HG02642 (cell line): ENCODE measurements at regions not wholly inside any gene's neighbourhood (a gene's known extent, or its start where the extent isn't known, plus 50 kb on each side); places are given as distances from the start of the nearest gene placed in this dataset.

ENCODE experiments used
- ATAC-seq: cut with Tn5 transposase; IDR thresholded peaks from one replicate; pipeline ENCODE4 v1.9.1; 2021; ENCODE audit warnings: mild to moderate bottlenecking; ENCODE audit not compliant: unreplicated experiment, poor library complexity

DNA sequence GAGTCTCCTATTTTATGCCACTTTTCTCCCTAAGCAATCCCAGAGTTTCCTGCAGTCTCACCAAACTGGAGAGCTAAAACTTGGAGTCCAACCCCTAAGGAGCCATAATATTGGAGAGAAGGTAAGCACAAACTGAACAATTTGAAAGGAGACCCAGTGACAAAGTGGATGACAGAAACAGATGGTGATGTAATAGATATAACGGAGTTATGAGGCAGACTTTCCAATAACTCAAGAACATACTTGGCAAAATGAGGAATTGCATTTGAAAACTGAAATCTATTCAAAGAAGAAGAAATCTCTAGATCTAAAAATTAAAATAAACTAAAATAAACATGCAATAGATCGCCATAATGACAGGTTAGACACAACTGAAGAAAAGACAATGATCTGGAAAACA is 200.9 kb upstream of the MIR17HG start:
- no peak for ATAC-seq

DNA sequence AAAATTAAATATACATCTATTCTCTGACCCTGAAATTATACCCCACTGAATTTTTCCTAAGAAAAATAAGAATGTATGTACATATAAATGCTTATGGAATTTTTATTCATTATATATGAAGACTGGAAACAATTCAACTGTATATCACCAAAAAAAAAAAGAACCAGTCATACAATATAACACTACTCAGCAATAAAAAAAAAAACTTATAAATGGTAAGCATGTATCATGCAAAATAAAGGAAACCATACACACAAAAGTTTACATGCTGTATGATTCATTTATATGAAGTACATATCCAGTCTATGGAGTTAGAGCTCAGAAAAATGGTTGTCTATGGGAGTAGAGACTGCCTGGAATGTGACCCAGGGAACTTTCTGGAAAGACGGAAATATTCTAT is 199.4 kb upstream of the MIR17HG start:
- no peak for ATAC-seq

DNA sequence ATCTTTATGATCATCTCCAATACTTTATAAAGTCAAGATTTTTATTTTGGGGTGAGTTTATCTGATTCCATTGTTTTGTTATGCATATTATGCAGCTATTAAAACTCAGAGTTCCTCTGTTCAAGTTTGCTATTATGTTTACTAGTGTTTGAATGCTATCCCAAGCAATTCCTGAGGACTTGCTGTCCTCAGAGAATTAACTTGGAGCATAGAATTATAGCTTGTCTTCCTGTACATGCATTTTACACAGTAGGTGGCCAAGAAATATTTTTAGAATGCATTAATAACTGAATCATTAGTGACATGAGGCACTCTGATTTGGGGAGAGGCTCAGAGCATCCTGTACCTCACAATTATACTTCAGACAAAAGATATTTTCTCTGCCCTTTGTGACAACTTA is 195.6 kb upstream of the MIR17HG start:
- ATAC-seq, result no peak

DNA sequence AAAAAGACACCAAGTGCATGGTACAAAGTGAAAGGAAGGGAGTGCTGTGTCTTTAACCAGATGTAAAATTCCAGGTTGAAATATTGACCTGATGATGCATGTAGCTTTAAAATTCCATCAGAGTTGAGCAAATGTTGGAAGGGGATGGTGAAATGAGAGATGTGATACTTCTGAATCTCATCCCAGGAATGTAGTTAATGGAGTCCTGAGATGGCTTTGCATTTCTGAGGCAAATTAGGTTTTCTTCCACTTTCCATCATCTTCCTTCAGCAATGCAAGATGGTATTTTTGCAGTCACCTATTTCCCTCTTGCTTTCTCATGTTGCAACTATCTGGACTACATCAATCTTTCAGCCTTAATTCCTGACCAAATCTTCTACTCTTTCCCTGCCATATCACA is 194.1 kb upstream of the MIR17HG start:
- ATAC-seq, result no peak

DNA sequence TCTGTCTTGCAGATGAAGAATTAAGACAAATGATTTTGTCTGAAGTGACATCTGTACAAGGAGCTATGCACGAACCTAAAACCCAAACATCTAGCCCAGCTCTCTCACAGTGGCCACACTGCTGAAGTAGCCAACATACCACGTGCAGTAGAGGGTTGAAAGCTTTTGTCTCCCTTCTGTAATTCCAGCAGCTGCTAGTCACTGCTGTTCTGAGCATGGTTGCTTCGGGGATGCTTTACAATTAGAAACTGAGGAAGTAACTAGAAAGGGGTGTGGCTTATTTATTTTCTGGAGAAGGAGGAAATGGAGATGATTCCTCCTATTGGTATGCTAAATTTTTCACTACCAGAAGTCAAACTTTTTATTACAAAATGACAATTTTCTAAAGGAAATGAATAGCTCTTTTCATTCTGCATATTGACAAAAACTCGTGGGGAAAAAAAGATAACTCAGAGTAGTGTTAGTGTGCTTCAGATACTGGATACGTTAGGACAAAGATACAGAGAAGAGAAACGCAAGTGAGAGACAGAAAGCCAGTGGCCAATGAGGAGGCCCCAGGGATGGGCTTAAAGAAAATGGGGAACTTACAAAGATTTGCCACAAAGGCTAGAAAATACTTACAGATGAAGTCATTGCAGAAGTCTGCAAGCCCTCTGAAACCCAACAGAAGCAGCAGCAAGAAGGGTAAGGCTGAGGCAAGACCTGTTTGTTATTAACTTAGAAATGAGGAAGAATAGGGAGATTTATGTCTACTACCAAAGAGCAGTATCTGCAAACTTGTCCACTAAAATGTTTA is 192.7 kb upstream of the MIR17HG start:
- peak; percentile 90 for ATAC-seq

DNA sequence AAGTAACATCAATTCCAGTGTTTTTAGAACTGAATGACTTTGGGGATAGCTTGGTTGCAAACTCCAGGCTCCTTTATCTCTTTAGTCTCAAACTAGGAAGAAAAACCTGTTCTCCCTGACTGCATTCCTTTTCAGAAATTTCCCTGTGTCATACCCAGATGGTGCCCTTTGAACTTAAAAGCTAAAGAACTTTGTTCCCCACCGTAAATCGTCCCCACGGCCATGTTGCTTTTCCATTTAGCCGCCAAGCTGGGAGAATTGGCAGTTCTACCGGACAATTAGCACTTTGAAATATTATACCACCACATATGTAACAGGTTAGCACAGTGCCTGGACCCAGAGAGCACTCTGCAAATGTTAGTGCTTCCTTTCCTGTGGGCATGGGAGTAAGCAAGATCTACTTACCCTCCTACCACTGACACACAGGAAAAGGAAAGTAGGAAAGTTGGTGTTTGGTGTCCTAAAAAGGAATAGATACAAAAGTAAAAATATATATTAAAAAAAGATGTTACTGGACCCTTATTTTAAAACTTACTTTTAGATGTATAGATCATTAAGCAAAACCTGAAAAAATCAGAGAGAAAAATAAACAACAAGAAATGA is 191.9 kb upstream of the MIR17HG start:
- no peak for ATAC-seq

DNA sequence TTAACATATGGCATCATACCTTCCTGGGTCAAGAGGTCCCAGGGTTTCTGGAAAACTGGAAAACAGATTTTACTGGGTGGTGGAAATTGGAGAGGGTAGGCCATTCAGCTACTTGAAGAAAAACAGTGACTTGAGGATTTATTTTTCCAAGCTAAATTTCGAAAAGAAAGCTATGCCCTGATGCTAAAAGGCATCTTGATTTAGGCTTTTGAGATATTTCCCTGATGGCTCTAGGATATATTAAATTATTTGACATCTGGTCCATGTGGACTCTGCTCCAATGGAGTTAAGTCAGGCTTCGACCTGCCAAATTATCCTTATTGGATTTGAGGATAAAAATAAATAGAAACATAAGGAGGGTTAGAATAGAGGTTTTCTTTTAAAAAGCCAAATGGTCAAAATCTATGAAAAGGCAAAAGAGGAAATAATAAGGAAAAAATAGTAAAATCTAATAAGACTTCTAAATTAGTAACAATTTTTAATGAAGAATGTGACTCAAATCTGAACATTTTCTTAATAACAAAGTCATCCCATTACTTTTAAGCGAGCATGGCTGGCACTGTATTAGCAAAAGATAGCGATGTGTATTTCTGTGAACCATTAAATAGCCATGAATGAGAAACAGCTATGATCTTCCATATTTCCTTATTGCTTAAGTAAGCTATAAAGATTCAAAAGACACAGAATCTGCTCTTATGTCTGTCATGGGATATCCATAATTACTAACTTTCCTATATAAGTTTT is 190.0 kb upstream of the MIR17HG start:
- no peak for ATAC-seq

DNA sequence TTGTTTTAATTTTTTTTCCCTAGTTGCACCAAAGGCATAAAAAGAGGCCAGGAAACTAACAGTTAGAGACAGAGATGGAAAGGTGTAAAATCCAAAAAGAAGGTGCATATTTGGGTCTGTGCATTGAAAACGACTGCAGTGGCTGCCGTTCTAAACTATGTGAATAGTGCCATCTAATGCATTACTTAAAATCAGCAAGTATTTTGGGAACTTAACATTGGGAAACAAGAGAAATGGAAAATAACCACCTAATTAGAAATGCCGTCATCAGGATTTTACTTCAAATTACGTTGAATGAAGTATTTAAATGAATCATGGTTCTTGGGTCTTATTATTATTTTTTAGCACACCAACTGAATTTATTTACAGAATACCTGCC is 189.5 kb upstream of the MIR17HG start:
- ATAC-seq, result no peak

DNA sequence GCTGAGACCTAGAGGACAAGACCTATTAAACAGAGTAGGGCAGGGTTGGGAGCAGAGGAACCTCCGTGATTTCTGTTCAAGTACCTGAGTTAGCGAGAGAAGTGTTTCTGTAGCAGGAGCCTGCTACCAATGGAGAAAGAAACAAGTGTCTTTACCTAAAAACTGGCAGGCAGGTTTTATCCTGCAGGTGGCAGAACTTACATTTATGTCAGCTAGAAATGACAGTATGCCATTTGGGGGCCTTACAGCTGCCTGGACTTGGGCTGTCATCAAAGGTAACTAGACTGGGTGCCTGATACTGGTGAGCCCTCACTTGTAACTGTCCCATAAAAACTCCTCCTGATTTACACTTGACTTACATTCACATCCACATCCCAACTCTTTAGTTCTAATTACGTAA is 185.3 kb upstream of the MIR17HG start:
- ATAC-seq, result no peak

DNA sequence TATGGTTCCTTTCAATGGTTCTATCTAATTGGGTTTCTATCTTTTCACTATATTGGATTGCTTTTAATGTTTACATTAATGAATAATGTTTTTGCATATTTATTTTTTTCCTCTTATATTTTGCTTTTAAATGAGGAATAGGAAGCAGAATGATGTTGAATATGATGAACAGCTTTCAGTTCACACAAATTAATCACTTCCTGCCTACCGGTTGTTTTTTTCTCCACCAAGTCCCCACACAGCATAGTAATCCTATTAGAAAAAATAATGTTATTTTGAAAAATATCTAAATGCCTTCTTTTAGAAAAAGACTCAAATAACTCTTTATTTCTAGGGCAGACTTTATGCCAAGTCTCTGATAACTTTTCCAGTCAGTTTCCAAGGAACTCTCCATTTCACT is 184.9 kb upstream of the MIR17HG start:
- ATAC-seq, result no peak

DNA sequence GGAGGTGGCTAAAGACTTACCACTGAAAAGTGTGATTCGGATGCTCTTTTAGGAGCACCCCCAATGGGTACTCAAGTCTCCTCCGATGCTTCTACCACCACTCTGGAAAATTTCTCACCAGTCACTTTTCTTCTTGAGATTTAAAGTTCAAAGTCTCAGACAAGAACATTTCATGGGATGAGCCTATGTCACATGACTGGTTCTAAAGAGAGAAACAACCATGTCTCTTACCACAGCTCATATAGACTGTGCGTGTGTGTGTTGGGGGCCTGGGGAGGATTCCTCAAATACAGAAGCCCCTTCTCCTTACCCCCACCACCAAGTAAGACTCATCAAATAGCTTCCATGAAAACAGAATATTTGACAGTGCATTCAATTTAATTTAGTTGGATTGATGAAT is 181.7 kb upstream of the MIR17HG start:
- no peak for ATAC-seq

DNA sequence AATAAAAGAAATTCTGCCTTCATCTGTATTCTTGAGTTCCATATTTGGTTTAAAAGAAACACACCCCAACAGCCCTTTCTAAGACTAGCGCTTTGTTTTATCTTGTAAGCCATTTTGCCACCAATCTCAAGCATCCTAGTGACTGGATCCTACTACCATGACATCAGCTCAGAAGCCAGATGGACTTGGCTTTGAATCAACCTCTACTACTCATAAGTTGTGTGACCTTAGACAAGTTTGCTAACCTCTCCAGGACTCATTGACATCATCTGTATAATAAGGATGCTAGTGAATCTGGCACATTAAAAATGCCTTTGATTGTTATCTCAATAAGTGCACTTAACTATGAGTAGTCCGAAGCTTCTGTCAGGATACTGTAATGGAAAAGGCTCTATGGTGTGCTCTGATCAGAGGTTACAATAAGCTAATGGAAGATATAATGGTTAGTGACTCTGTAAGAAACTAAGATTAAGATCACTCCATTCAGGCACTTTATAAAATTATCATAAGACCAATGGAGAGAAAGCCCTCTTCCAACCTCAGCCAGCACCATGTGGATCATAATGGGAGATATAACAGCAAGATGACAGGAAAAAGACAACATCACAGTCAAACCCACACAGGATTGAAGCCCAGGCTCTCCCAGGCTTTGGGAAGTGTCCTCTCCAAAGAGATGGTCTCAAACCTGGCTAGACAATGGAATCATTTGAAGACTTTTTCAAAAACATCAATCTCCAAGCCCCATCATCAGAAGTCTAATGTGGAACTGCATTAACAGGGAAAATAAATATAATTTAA is 180.6 kb upstream of the MIR17HG start:
- ATAC-seq, result no peak

DNA sequence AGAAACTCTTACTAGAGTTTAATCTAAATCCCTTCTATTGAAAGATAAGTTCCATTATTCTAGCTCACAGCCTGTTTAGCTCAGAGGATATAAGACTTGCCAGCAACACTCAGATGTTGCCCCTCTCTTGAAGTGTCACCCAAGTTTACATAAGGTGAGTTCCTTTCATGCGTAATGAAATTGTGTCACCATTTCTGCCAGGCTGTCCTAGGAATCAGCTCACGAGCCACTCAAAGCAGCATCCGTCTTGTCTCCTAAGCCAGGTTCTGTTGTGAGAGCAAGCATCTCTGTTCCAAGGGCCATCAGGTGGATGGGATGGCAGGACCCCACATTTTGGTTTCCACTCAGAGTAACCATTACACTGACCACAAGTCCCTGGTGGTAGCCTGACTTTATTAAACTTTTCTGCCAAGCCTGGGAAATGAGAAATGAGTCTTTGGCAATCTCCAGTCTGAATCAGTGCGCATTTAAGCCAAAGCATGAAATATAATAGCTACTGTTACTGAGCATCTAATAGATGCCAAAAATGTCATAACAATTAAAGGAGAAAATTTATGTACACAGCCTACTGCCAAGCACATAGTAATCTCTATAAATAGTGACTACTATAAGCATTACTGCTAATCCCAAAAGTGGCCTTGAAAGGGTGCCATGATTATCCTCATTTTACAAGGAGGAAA is 179.6 kb upstream of the MIR17HG start:
- ATAC-seq, result no peak

DNA sequence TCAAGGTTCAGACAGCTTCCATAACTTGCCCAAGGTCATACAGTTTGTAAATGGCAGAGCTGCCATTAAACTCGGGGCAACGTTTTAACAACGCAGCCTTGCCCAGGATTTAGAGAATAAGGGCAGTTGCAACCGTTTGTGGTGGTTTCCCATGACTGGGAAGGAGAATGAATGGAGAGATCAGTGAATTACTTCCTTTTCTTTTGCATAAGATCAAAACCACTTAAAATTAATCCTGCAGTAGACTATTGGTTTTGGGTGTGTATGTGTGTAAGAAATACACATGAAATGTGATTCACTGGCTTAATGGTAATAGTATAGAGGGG is 179.1 kb upstream of the MIR17HG start:
- ATAC-seq, result no peak

DNA sequence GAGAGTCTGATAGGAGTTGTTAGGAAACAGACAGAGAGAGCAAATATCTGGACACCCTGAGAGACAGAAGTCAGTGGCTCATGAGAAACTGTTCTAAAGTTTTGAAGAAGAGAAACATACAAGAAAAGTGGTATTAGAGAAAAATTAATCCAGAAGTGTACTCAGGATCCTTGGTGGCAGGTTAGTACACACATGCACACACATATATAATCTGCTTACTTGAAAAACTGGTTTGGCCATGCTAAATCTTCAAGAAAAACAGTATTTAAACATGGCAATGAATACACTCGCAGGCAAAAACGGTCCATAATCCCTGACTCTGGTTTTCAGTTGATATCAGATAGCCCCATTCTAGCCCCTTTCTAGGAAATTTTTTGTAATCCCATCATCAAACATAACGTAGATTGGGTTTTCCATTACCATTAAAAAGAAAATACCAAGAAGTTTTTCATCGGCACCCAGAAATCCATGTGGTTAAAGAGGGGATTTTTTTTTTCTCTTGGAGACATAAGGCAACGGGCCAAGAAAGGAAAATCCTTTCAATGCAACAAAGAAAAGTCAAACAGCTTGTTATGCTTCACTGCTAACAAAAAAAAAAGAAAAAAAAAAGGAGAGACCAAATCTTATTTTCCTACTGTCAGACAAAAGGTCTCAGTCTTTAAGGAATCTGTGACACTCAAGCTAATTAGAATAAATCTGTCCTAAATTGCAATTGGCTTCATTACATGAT is 178.0 kb upstream of the MIR17HG start:
- no peak for ATAC-seq

DNA sequence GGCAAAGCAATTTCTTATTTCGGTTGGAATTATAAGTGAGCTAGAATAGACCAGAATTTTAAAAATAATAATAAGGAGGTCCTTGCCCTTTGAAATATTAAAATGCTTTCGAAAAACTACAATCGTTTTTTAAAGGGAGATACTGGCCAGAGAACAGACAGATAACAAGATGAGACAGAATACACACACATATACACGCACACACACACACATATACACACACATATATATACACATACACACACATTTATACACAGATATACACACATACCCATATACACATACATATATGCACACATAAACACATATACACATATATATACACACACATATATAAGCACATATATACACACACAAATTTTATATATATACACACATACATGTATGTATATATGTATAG is 175.3 kb upstream of the MIR17HG start:
- no peak for ATAC-seq

DNA sequence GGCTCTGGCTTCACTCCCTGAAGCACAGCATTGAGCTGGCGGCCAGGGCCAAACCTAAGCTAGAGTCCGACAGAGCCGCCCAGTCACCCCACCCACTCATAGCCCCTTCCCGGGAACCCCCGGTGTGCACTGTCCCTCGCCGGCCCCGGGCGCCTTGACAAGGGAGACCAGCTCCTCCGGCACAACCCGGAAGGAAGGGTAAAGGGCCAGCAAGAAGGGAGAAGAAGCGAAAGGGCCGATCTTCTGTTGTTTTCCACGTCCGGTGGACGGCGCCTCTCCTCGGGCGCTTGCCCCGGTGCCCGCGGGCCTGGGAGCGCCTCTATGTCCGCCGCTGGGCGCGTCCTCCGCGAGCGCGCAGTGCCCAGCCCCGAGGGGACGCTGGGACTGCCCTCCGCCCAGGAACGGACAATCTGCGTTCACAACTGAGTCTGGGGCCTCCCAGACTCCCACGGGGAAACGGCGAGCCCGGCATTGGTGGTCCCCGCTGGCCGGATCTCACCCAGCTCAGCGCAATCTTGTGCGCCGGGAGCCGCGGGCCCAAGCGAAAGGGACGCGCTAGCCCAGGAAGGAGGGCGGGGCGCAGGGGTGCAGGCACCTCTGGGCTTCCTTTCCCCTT is 172.5 kb upstream of the MIR17HG start:
- ATAC-seq, result no peak

DNA sequence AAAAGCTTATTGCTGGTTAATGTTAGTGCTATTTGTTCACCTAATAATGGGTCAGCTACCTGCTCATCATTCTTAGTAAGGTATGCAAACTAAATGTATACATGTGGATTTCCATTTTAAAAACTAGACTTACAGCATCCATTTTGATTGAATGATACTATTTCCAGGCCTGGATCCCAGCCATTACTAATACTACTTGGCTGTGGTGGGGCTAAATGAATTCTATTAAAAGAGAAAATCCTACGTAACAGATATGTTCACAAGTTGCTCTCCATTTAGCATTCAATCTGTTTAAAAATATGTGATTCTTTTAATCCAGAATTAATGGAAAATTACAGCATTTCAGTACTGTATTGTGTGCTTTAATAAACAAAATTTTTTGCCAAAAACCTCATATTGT is 169.4 kb upstream of the MIR17HG start:
- ATAC-seq, result no peak

DNA sequence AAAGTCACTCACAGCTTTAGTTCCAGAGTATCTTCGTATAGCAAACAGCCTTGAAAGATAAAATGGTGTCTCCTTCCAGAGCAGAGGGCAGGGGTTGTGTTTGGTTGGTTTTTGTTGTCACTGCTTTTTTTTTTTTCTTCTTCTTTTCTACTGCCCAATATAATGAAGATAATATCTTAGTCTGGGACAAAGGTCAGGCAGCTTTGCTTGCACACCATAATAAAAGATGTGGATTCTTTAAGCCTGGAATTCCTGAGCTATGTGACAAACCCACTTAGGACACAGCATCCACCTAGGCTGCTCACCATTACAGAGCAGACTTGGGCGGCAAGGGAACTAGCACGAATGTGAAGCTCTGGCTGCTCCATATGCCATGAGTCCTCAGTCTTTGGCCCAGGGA is 165.6 kb upstream of the MIR17HG start:
- ATAC-seq, result no peak
